ENCODE measurements at regions not wholly inside any gene's neighbourhood (a gene's known extent, or its start where the extent isn't known, plus 50 kb on each side); places are given as distances from the start of the nearest gene placed in this dataset.
"Not testable (repeated sequence)": the region's sequence is repeated elsewhere in the genome, so short reads cannot be mapped to it uniquely, and the experiment has no call there.

DNA sequence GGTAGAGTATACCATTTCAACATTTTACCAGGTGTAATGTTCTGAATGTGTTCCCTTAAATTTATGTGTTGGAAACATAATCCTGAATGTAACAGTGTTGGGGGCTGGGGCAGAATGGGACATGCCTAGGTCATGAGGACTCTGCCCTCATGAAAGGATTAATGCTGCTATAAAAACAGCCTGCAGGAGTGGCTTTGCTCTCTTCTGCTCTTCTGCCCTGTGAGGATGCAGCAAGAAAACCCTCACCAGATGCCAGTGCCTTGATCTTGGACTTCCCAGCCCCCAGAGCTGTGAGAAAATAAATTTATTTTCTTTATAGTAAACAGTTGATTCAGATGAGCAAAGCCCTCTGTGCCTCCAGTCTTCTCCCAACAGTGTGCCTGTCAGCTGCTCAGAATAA, 326.0 kb upstream of the ONECUT1 start:
- no peak for DNase-seq

DNA sequence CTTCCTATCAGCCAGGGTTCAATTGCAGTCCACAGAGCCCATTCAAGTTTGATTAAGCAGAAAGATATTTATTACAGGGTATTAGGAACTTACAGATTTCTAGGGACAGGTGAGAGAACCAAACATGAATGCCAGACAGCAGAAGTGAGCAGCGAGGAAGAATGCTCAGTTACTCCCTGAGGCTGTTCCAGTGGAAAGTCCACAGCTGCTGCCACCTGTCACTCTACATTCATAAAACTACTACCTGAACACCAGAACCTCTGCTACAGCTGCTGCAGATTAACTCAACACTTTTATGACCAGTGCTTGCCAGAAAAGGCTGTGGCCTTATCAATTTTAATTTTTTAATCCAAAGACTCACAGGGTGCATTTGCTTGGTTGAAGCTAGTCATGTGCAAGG, 325.4 kb upstream of the ONECUT1 start:
- no peak for DNase-seq

DNA sequence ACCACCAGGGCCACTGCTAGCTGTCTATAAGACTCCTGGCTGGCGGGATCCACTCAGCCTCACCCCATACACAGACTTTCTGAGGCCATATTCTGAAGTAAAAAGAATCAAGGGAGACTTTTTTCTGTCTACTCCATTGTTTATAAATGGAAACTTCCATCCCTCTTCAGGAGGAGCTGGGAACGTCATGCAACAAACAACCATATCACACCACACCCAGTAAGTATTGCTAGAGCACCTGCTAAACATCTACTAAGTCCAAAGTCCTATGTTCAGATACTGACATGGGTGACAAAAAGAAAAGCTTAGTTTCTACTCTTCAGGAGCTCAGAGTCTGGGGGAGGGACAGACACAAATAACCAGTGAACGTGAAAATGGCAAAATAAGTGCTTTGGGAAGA, 324.8 kb upstream of the ONECUT1 start:
- DNase-seq: no peak

DNA sequence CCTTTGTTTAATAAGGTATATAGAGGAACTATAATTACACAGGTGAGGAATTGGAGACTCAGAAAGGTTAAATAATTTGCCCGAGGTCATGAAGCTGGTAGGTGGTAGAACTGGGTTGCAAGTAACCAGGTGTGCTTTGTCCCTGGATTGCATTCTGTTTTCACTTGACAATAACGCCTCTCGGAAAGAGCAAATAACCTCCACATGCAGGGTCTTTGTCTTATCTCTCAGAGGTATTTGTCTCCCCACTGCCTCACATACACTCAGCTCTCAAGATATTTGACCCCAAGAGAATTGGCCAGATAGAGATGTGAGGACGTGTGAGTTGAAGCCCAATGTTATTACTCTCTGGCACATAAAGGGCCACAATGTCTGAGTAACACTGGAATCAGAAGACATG, 320.9 kb upstream of the ONECUT1 start:
- DNase-seq: no peak

DNA sequence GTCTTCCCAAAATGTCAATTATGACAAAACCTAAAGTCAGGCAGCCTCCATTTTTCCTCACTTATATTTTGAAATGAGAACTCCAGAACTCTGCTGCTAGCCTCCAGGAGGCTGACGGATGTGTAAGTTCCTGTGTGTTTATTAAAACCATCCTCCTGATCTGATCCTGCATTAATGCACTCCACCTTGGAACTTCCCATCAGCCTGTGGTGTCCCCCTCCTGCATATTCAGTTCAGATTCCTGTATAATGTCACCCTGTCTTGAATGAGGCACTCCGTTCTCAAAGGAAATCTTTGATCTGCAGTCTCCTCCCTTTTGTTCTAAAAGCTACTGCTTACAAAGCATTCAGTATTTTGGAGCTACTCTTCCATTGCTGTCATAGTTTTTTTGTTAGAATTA, 318.2 kb upstream of the ONECUT1 start:
- no peak for DNase-seq

DNA sequence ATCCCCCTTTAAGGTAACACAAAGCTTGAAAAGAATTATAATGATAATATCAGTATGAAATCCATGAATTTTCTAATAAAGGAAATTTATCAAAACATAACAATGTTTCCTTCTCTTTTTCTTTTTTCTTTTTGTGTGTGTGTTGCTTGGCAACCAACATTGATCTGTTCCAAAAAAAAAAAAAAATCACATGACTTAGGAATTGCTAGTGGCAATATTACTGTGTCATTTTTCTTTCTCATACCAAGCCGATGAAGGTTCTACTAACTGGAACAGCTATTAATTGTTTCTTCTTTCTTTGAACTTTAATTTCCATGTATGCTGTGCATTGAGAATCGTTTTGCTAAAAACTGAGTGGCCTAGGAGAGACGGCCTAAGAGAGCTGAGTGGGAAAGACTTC, 317.7 kb upstream of the ONECUT1 start:
- no peak for DNase-seq

DNA sequence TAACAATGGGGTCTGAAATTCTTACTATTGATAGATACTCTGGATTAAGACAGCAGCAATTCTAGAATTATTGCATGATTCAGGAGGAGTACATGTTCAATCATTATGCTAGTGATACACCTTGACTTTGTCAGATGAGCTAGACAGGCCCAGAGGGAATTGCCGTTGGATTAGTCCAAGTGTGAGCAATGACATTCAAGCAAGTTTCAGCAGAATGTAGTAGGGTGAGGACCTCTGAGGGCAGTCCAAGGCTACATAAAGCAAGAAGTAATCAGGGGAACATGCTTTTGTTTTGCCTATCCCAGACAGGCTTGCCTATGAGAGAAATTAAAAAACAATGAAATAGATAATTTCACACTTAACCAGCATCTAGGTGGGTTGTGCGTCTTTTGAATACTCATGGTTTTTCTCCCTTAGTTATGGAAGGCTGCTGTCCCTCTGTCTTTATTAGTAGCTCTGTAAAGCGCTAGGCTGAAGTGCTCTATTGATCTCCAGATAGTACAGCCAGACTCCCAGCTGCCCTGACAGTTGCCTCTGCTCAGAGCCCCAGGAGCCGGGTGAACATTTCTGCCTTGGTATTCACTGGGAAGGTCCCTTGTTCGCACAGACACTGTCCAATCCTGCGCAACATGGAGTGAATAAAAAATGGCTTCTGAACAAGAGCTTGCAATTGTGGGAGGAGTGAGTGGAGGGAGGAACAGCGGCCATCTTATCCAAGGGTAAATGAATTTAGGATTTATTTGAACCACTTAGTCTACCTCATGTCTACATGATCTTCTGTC, 316.6 kb upstream of the ONECUT1 start:
- no peak for DNase-seq

DNA sequence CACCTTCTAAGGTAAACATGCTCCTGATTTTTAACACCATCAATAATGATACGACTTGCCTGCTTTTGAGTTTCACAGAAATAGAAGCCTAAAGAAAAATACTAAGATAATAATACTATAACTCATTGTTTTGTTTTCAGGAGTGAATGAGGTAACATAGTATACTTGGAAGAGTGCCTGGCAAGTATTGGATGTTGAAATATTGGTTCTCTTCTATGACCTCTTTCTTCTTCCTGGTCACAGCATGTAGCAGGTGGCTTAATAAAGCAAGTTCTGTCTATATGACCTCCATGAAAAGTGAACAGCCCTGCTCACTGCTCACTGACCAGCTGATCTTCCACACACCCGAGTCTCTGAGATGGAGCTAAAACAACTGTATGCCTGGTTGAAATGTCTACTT, 312.3 kb upstream of the ONECUT1 start:
- no peak for DNase-seq

DNA sequence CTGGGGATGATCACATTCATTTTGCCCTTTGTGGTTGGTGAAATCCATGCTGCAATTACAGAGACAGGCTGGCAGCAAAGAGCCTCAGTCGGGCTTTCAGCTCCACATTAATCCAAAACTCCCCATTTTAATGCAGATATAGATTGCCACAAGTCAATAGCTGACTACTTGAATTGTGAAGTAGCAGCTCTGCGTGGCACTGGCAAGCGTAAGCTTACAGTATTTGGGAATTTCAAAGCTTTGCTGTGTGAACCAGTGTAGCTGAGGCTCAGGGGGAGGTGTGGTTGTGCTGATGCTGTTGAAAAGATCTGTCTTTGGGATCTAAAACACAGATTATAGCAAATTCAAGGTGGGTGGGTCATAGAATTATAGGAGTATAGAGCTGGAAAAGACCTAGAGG, 290.3 kb upstream of the ONECUT1 start:
- no peak for DNase-seq

DNA sequence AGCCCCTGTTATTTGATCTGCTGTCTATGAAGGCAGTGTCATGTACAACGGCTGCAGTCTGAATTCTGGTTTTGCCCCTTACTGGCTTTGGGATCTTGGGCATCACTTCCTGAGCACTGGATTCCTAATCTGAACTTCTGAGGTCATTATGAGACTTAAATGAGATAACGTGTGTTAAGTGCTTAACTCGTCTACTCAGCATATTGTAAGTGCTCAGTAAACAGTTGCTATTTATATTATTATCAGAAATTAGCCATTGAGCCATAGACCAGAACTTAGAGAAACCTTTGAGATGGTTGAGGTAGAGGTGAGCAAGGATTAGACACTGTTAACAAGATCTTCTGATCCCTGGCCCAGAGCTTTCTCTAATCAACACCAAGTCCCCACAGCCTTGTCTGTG, 284.1 kb upstream of the ONECUT1 start:
- DNase-seq: no peak

DNA sequence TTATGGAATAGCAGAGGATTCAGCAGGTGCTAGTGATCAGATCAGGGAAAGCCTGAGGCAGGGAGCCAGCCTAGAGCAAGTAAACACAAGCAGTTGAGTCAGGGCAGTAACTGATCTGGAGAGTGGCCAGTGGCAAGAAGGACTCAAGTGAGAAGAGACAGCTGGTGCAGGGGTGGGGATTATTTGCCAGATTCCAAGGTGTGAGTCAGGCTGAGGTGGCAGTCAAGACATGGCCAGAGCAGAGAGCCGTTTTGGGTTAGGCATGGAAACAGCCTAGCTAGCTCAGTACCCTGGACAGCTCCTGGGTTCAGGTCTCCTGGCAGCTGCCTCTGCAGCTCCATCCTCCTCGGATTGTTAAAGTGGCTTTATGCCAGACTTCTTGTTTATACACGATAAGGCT, 281.9 kb upstream of the ONECUT1 start:
- peak; percentile 27 to 31 for DNase-seq

DNA sequence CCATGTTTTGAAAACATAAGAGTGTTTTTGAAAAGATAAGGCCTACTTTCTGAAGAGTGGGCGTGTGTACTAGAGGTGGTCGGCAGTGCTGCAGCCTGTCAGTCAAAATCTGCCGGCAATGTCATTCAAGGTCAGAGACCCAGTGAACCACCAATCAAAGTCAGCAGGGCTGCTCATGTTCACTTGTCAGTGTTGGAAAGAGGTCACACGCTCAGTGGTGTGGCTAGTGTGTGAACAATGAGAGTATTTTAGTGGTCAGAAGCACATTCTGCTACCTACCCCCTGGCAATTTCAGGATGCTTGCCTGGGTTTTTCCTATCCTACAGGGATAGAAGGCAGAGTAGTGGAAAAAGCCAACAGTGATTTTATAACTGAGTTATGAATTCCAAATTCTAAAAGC, 278.5 kb upstream of the ONECUT1 start:
- no peak for DNase-seq

DNA sequence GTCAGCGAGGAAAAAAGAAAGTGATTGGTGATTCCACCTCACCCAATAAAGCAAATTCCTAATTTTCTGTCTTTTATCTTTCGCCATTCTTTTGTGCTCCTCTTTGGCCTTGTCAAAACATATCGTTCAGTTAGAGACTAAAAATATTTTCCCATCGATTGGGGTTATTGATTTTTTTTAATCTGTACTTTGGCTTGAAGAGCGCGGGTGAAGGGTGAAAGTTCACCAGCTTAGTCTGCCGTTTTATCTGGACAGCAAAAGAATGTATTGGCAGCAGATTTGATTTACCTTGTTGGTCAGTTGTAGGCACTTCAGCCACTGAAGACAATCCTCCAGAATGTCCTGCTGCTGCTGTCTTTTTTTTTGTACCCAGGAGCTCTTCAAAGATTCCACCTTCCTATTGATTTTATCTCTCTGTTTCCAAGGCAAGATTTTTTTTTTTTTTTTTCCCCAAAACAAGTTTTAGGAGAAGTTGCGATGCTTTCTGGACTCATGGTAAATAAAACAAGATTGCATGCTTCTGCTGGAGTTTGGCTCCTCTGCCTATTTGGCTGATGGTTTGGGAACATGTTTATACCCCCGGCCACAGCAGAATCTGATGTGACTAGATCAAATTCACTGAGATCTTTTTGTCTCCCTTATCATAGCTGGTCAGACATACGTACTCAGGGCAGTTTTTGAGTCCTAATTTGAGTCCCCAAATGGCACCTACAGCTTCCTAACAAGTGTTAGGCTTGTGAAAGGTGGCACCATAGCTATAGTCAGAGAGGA, 269.3 kb upstream of the ONECUT1 start:
- no peak for DNase-seq

DNA sequence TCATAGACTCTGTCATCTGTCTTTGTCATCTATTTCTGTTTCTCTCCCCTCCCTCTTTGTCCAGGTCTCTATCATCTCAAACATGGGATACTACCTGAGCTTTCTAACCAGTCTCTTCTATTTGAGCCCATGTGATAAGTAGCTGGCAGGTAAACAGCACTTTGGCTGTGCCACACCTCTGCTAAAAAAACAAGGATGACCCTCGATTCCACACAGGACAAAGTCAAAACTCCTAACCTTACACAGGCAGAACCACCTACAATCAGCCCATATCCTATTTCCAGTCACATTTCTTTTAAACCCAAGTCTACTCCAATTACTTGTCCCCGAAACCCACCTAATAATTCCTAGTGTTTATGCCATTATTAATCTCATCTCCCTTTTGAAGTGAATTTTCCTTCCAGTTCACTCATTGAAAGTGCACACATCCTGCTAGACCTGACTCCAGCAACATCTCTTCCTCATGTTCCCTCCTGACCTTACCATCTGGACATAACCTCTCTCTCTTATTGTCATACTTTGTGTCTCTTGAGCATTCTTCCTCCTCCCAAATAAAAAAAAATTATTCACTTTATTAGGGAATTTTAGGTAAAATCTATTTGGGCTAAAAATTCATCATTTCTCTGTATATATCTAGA, 256.1 kb upstream of the ONECUT1 start:
- DNase-seq: no peak

DNA sequence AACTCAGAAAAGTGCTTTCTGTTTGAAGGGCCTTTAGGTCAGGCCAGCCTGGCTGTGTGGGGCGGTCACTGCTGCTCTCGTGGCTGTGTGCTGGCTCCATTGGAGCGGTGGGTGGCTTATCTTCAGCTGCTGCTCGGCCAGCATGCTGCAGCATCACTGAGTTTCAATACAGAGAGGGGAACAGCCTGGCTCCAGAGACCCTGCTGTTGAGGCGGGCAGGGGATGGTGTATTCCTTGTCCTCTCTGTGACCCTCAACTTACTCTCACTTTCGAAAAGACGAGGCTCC, 248.5 kb upstream of the ONECUT1 start:
- no peak for DNase-seq

DNA sequence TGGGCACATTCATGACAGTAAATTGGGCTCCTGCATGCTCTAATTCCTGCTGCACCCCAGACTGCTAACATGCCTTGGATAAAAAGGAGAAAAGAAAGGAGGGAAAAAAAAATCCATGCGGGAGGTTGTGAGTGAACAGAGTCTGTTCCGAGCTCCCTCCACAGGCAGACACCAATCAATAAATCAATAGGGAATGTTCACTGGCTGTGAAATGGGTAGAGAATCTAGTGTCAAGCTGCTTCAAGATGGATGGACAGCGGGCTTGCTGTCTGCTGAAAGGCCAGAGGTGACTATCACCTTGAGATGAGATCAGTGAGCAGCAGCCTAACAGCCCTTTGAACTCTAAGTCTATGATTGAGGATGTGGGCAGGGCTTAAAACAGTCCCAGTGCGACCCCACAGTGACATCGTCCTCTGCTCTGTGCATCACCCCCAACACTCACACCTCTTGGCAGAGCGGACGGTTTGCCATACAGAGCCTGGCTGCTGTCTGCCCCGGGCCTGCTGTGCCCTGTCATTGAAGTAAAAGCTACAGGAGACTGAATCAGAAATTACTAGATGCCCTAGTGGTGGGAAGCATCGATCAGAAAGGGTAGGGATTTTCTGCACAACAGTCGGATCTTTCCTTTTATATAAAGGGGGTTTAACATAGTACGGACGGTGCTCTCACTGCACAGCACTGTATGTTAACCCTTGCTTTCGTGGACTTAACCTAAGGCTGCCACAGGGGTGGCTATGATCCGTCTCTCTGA, 247.9 kb upstream of the ONECUT1 start:
- no peak for DNase-seq

DNA sequence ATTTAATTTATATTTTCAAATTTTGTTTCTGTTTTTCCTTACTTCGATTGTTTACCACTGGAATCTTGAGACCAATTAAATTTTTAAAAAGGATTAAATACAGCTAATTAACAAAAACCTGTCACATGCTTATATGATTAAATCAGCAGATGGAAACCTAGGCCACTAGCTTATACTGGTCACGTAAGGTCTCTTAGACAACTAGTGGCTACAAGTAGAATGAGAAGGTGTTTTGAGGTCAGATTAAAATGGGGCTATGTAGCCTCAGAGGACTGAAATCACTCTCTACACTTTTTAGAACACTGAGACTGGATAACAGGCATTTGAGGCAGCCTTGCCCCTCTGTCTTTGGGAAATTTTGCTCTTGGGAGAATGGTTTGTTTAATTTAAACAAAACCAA, 246.5 kb upstream of the ONECUT1 start:
- no peak for DNase-seq

DNA sequence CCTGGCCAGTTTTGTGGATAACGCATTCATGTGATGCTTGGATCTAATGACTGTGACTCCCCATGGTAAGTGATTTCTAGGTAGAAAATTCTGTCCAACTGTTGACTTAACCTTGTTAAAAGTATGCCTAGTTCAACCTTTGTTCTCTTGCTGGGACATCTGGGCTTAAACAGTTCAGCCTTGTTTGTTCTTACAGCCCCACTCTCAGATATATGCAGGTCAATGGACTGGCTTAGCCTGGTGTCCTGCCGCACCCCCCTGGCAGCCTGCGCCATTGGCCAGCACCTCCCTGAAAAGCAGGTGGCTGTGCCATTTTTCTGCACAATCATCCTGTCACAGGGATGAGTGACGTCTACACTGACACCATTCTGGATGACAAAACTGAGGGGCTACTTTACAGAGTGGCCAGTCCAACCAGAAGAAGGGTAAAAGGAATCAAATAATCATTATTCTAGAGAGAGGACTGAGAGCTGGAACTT, 244.7 kb upstream of the ONECUT1 start:
- DNase-seq: peak in 1 of 2 experiments; percentile 7

DNA sequence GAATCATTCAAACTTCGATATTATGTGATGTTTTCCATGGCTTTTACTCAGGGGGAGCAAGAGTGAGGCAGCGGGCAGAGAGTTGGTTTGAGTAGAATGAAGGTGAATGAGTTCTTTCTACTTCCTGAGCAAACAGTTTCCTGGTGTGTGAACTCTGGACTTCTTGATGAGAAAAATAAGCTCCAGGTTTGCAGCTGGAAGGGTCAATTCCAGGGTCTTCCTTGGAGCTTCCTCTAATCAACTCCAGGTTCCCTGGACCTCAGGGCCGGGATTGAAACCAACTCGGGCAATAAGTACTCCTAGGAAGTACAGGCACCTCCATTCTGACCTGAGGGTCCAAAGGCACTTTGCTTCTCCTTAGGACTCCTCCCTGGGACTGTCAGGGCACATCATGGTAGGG, 243.6 kb upstream of the ONECUT1 start:
- no peak for DNase-seq

DNA sequence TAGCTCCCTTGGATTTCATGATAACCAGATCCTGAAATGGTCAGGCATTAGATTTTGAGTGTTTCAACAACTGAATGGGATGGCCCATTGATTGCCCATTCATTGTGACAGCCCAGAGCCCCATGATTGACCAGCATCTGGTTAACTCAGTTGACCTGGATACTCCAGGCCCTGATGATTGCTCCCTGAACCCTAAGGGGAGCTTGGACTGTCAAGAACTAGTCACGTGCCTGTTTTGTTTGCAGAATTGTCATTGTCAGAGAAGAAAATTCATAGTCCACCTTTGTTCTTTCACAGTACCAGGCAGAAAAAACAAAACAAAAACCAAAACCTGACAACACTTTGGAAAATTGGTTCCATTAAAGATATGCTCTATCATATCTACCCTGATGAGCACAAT, 241.3 kb upstream of the ONECUT1 start:
- DNase-seq: no peak

DNA sequence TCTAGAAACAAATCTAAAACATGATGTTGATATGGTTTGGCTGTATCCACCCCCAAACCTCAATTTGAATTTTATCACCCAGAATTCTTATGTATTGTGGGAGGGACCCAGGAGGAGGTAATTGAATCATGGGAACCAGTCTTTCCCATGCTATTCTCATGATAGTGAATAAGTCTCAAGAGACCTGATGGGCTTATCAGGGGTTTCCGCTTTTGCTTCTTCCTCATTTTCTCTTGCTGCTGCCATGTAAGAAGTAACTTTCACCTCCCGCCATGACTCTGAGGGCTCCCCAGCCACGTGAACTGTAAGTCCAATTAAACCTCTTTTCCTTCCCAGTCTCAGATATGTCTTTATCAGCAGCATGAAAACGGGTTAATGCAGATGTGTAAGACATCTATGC, 232.7 kb upstream of the ONECUT1 start:
- DNase-seq: no peak

DNA sequence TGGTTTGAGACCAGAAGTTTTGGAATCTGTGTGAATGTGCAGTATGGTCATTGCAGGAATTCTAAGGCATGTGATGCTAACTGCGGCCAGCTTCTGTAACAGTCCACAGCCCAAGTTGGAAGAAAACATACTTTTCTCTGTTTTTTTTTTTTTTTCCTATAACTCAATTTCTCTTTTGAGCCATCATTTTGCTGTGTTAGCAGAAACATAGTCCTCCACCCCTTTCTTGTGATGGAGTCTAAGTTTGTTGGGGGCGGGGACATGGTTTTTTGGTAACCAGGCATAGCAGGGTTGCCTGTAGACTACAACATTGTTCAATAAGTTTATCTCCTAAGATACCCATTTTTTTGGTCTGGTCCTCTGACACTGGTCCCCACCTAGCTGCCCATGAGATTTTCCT, 223.2 kb upstream of the ONECUT1 start:
- DNase-seq: no peak

DNA sequence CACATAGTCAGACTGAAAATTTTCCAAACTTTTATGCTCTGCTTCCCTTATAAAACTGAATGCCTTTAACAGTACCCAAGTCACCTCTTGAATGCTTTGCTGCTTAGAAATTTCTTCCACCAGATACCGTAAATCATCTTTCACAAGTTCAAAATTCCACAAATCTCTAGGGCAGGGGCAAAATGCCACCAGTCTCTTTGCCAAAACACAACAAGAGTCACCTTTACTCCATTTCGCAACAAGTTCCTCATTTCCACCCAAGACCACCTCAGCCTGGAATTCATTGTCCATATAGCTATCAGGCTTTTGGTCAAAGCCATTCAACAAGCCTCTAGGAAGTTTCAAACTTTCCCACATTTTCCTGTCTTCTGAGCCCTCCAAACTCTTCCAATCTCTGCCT, 221.6 kb upstream of the ONECUT1 start:
- DNase-seq: not testable (repeated sequence)

DNA sequence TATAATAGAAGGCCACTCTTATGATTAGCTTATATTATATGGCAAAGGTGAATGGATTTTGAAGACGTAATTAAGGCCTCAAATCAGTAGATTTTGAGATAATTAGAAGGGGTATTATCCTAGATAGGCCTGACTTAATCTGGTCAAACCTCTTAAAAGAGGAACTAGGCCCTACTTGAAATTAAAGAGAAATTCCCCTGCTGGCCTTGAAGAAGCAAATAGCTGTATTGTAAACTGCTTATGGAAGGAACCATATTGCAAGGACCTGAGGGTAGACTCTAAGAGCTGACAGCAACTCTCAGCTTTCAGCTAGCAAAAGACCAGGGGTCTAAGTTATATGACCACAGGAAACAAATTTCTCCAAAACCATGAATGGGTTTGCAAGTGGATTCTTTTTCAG, 219.0 kb upstream of the ONECUT1 start:
- no peak for DNase-seq
